HL-60 (cell line): ENCODE measurements at regions not wholly inside any gene's neighbourhood (a gene's known extent, or its start where the extent isn't known, plus 50 kb on each side); places are given as distances from the start of the nearest gene placed in this dataset.

Source experiments
- DNase-seq, 2 experiments: peaks; one replicate each; pipeline ENCODE4 v3.0.0-alpha.2; 2010 to 2020; ENCODE audit warnings: low read depth in 1 of 2, low spot score in 1 of 2
- H3K27ac ChIP-seq: fragments of 250-450 bp; sonication (Bioruptor Pico); replicated peaks from 2 replicates; pipeline ENCODE4 v1.5.1; 2020; ENCODE audit warnings: mild to moderate bottlenecking, moderate library complexity
- H3K27me3 ChIP-seq: fragments of 250-450 bp; sonication (Bioruptor Pico); 2 replicates; pipeline ENCODE4 v1.5.1; 2021; ENCODE audit warnings: mild to moderate bottlenecking, moderate library complexity; ENCODE audit not compliant: insufficient read depth, poor library complexity, severe bottlenecking
- H3K4me3 ChIP-seq: replicated peaks from 2 replicates; pipeline ENCODE4 v1.5.1; 2011; ENCODE audit warnings: mild to moderate bottlenecking, control low read depth, low read length; ENCODE audit not compliant: insufficient read depth
- CTCF ChIP-seq: IDR thresholded peaks from one replicate; pipeline ENCODE4 v1.5.1; 2011; ENCODE audit warnings: low read length, control low read depth, inconsistent platforms; ENCODE audit not compliant: insufficient read depth
- GABPA ChIP-seq: IDR thresholded peaks from 2 replicates; pipeline ENCODE4 v1.6.1; 2012; ENCODE audit warnings: low read depth
- POLR2AphosphoS5 ChIP-seq: IDR thresholded peaks from 2 replicates; pipeline ENCODE4 v1.6.1; 2012; ENCODE audit warnings: low read depth
- REST ChIP-seq: IDR thresholded peaks from 2 replicates; pipeline ENCODE4 v1.6.1; 2012; ENCODE audit warnings: low read depth; ENCODE audit not compliant: insufficient replicate concordance
- SPI1 ChIP-seq: IDR thresholded peaks from 2 replicates; pipeline ENCODE4 v1.6.1; 2012; ENCODE audit warnings: low read depth, mild to moderate bottlenecking, borderline replicate concordance

GRCh38 chr9:96130970-96131369 lies 171.0 kb downstream of the HSD17B3 start:
- no peak for DNase-seq
- TF ChIP-seq POLR2AphosphoS5 (no peak), REST (no peak), GABPA (no peak), SPI1 (no peak)
- no peak overlapping the region for H3K27ac ChIP-seq
- H3K27me3 ChIP-seq: no peaks in the 10 kb centered on the region
- no peak overlapping the region for H3K4me3 ChIP-seq

- Histone ChIP-seq H3K27ac (no peak overlapping the region), H3K27me3 (no peaks in the 10 kb centered on the region), H3K4me3 (no peak overlapping the region)
- no peak for DNase-seq
- TF ChIP-seq SPI1 (no peak), REST (no peak), CTCF (no peak), GABPA (no peak), POLR2AphosphoS5 (no peak)
These were observed 172.2 kb downstream of the HSD17B3 start for GRCh38 chr9:96129747-96130146.

GRCh38 chr9:96128880-96129279 lies 173.1 kb downstream of the HSD17B3 start:
- TF ChIP-seq CTCF (no peak), POLR2AphosphoS5 (no peak), REST (no peak), SPI1 (no peak), GABPA (no peak)
- Histone ChIP-seq H3K27ac (no peak overlapping the region), H3K4me3 (no peak overlapping the region), H3K27me3 (no peaks in the 10 kb centered on the region)
- DNase-seq: no peak
